Caco-2 (cell line): ENCODE measurements at regions not wholly inside any gene's neighbourhood (a gene's known extent, or its start where the extent isn't known, plus 50 kb on each side); places are given as distances from the start of the nearest gene placed in this dataset.

Source experiments
- BruUV-seq: library from RNA; stranded (reverse); fragments of 400-500 nt; replicated peaks from 2 replicates; lab custom pipeline; 2021; lab: Mats Ljungman, UMichigan
- CTCF ChIA-PET: fragments of 300-600 bp; sonication (Branson Sonifier 250); formaldehyde crosslinking; loops from one replicate; lab custom pipeline; 2022; ENCODE audit warnings: antibody characterized with exemption; lab: Charles Lee
- POLR2A ChIA-PET: fragments of 300-600 bp; sonication (Branson Sonifier 250); formaldehyde crosslinking; loops from one replicate; lab custom pipeline; 2022; ENCODE audit warnings: antibody characterized with exemption; lab: Charles Lee
- DNase-seq, 2 experiments: peaks; one replicate each; pipeline versions ENCODE4 v3.0.0 to v3.0.0-alpha.2; 2020 to 2022
- H3K27me3 ChIP-seq: replicated peaks from 2 replicates; pipeline ENCODE4 v1.6.0; 2011; ENCODE audit warnings: low read length; ENCODE audit not compliant: control insufficient read depth, insufficient read depth
- H3K36me3 ChIP-seq: 2 replicates; pipeline ENCODE4 v1.5.1; 2011; ENCODE audit warnings: low read length; ENCODE audit not compliant: control insufficient read depth, insufficient read depth
- H3K4me1 ChIP-seq: fragments of 250-450 bp; sonication (Bioruptor Pico); 2 replicates; pipeline ENCODE4 v1.5.1; 2020; ENCODE audit warnings: mild to moderate bottlenecking
- H3K4me3 ChIP-seq: 2 replicates; pipeline ENCODE4 v1.5.1; 2011; ENCODE audit warnings: low read depth, mild to moderate bottlenecking, control low read depth, low read length
- H3K9me3 ChIP-seq: fragments of 250-450 bp; sonication (Bioruptor Pico); 2 replicates; pipeline ENCODE4 v1.5.1; 2020; ENCODE audit warnings: mild to moderate bottlenecking, moderate library complexity
- H3K27ac Mint-ChIP-seq: one replicate; pipeline ENCODE4 v1.8.0; 2022; ENCODE audit warnings: mixed read lengths; ENCODE audit not compliant: unreplicated experiment
- H3K27me3 Mint-ChIP-seq: one replicate; pipeline ENCODE4 v1.8.0; 2022; ENCODE audit warnings: mixed read lengths; ENCODE audit not compliant: insufficient read depth, unreplicated experiment
- H3K36me3 Mint-ChIP-seq: one replicate; pipeline ENCODE4 v1.8.0; 2022; ENCODE audit warnings: mild to moderate bottlenecking, mixed read lengths; ENCODE audit not compliant: insufficient read depth, unreplicated experiment
- H3K4me1 Mint-ChIP-seq: one replicate; pipeline ENCODE4 v1.8.0; 2022; ENCODE audit warnings: low read depth, mixed read lengths; ENCODE audit not compliant: unreplicated experiment
- H3K4me3 Mint-ChIP-seq: one replicate; pipeline ENCODE4 v1.8.0; 2022; ENCODE audit warnings: mild to moderate bottlenecking, moderate library complexity, mixed read lengths; ENCODE audit not compliant: unreplicated experiment
- H3K9me3 Mint-ChIP-seq: one replicate; pipeline ENCODE4 v1.8.0; 2022; ENCODE audit warnings: mixed read lengths; ENCODE audit not compliant: unreplicated experiment
- intact Hi-C: fragments of 100-400 bp; cut with micrococcal nuclease; formaldehyde crosslinking; loops from one replicate; pipeline ENCODE4 v1.10.0; 2022; ENCODE audit not compliant: unreplicated experiment
- TF ChIP-seq, protein P1 (sequence below), 2 experiments: fragments of 200-600 bp in 1 of 2; IDR thresholded peaks; 1 replicate in 1 of 2; 2 replicates in 1 of 2; pipeline versions ENCODE4 v1.5.1 to v1.8.0; 2011 to 2022; ENCODE audit warnings: antibody characterized with exemption in 1 of 2, control low read depth in 1 of 2, inconsistent platforms in 1 of 2, low read depth in 1 of 2, low read length in 1 of 2, mild to moderate bottlenecking in 1 of 2, moderate library complexity in 1 of 2; ENCODE audit not compliant: insufficient read depth in 1 of 2, severe bottlenecking in 1 of 2, unreplicated experiment in 1 of 2

DNA sequence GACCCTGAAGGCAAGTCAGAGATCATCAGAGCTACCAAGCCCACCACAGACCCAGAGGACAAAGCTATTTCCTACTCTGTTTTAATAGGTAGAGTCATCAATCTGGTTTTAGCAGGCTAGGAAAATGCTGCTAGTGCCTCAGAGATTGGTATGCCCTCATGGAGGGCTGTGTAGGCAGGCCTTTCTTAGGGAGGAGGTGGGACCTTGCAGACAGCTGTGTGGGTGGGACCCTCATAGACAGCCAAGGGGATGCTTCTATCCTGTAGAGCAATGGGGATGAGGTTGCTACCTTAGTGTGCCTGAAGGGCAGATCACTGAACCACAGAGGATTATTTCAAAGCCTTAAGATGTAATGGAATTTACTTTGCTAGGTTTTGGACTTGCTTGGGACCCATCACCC is 534.9 kb upstream of the KLF12 start:
- DNase-seq, result no peak
- intact Hi-C loops, result no loop called here
- TF ChIP-seq, protein P1, sequence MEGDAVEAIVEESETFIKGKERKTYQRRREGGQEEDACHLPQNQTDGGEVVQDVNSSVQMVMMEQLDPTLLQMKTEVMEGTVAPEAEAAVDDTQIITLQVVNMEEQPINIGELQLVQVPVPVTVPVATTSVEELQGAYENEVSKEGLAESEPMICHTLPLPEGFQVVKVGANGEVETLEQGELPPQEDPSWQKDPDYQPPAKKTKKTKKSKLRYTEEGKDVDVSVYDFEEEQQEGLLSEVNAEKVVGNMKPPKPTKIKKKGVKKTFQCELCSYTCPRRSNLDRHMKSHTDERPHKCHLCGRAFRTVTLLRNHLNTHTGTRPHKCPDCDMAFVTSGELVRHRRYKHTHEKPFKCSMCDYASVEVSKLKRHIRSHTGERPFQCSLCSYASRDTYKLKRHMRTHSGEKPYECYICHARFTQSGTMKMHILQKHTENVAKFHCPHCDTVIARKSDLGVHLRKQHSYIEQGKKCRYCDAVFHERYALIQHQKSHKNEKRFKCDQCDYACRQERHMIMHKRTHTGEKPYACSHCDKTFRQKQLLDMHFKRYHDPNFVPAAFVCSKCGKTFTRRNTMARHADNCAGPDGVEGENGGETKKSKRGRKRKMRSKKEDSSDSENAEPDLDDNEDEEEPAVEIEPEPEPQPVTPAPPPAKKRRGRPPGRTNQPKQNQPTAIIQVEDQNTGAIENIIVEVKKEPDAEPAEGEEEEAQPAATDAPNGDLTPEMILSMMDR (IDR thresholded peaks at IDR 0.05; ENCODE audit: insufficient read depth in 1 of 2, low read depth in 1 of 2, low read length in 1 of 2, severe bottlenecking in 1 of 2, unreplicated experiment in 1 of 2), result no peak
- no TSS peak for BruUV-seq
- CTCF ChIA-PET, result interaction anchor here (0.6 kb wide), 1 partner anchor 247 kb away, joined by 4 read pairs; no protein-coding TSS in a partner anchor
- Histone ChIP-seq H3K27me3 (no peaks in the 10 kb centered on the region), H3K9me3 (no peaks in the 10 kb centered on the region), H3K36me3 (no peaks in the 10 kb centered on the region), H3K4me3 (no peak overlapping the region), H3K4me1 (no peaks in the 10 kb centered on the region)
- Mint-ChIP-seq H3K27me3 (peaks cover 3% of the 10 kb centered on the region), H3K36me3 (no peaks in the 10 kb centered on the region), H3K9me3 (no peaks in the 10 kb centered on the region), H3K4me1 (no peaks in the 10 kb centered on the region), H3K27ac (no peak overlapping the region), H3K4me3 (no peak overlapping the region)
- POLR2A ChIA-PET, result no interaction called here

DNA sequence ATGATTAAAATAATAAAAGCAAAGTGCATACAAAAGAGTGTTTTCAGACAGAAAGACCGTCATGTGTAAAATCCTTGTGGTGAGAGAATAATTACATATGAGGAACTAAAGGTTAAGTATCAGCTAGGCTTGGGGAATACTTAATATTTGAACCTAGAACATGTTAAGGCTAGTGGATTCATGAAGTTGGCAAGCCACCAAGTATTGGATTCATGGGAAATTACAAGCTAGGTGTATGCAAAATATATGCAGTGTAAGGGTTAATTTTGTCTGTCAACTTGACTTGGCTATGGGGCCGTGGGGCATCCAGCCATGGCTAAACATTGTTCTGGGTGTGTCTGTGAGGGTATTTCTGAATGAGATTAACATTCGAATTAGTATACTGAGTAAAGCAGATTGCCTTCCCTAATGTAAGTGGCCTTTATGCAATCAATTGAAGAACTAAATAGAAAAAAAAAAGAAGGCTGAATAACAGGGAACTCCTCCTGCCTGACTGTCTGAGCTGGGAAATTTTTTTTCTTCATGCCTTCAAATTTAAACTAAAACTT is 533.5 kb upstream of the KLF12 start:
- Mint-ChIP-seq H3K36me3 (no peaks in the 10 kb centered on the region), H3K4me1 (no peaks in the 10 kb centered on the region), H3K9me3 (no peaks in the 10 kb centered on the region), H3K27me3 (peaks cover 3% of the 10 kb centered on the region), H3K4me3 (no peak overlapping the region), H3K27ac (no peak overlapping the region)
- Histone ChIP-seq H3K36me3 (no peaks in the 10 kb centered on the region), H3K9me3 (no peaks in the 10 kb centered on the region), H3K27me3 (no peaks in the 10 kb centered on the region), H3K4me3 (no peak overlapping the region), H3K4me1 (no peaks in the 10 kb centered on the region)
- ChIA-PET POLR2A (no interaction called here), CTCF (no interaction called here)
- intact Hi-C loops, result no loop called here
- BruUV-seq, result no TSS peak
- DNase-seq, result no peak
- TF ChIP-seq, protein P1 (IDR thresholded peaks at IDR 0.05; ENCODE audit: insufficient read depth in 1 of 2, low read depth in 1 of 2, low read length in 1 of 2, severe bottlenecking in 1 of 2, unreplicated experiment in 1 of 2), result no peak

DNA sequence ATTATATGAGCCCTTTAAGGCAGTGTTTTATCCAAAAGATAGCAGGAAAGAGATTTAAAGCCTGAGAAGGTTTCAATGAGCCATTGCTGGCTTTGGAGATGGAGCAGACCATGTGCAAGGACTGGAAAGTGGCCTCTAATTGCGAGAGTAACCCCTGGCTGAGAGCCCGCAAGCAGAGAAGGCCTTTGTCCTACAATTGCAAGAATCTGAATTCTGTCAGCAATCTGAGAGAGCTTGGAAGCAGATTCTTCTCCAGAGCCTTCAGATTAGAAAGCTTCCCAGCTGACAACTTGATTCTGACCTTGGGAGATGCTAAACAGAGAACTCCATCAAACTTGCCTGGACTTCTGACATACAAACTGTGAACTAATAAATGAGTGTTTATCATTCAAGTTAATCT is 528.7 kb upstream of the KLF12 start:
- Mint-ChIP-seq H3K27ac (no peak overlapping the region), H3K4me3 (no peak overlapping the region), H3K36me3 (no peaks in the 10 kb centered on the region), H3K27me3 (peaks cover 3% of the 10 kb centered on the region), H3K4me1 (no peaks in the 10 kb centered on the region), H3K9me3 (no peaks in the 10 kb centered on the region)
- Histone ChIP-seq H3K9me3 (no peaks in the 10 kb centered on the region), H3K4me1 (no peaks in the 10 kb centered on the region), H3K27me3 (no peaks in the 10 kb centered on the region), H3K36me3 (no peaks in the 10 kb centered on the region), H3K4me3 (no peak overlapping the region)
- ChIA-PET CTCF (no interaction called here), POLR2A (no interaction called here)
- intact Hi-C loops, result no loop called here
- DNase-seq, result no peak
- BruUV-seq, result no TSS peak
- TF ChIP-seq, protein P1 (IDR thresholded peaks at IDR 0.05; ENCODE audit: insufficient read depth in 1 of 2, low read depth in 1 of 2, low read length in 1 of 2, severe bottlenecking in 1 of 2, unreplicated experiment in 1 of 2), result no peak
